AG04450 (cell line): ENCODE measurements at regions not wholly inside any gene's neighbourhood (a gene's known extent, or its start where the extent isn't known, plus 50 kb on each side); places are given as distances from the start of the nearest gene placed in this dataset.

Experiments
- CTCF ChIA-PET: fragments of 300-600, 350-600 bp; formaldehyde crosslinking; extraction: SDS; loops from one replicate; lab custom pipeline; 2022; ENCODE audit warnings: antibody characterized with exemption, inconsistent platforms; lab: Charles Lee
- POLR2A ChIA-PET: fragments of 350-600 bp; formaldehyde crosslinking; extraction: SDS; loops from one replicate; lab custom pipeline; 2021; ENCODE audit warnings: antibody characterized with exemption, inconsistent platforms; lab: Yijun Ruan, JAX
- DNase-seq: peaks from one replicate; pipeline ENCODE4 v3.0.0-alpha.2; 2011; ENCODE audit warnings: low read depth, low spot score
- H3K27ac ChIP-seq: one replicate; pipeline ENCODE4 v1.5.1; 2012; ENCODE audit warnings: low read depth, low read length, control low read depth
- H3K27me3 ChIP-seq: one replicate; pipeline ENCODE4 v1.6.0; 2012; ENCODE audit warnings: low read length; ENCODE audit not compliant: control insufficient read depth, insufficient read depth
- H3K4me3 ChIP-seq: 2 replicates; pipeline ENCODE4 v1.5.1; 2011; ENCODE audit warnings: mild to moderate bottlenecking, low read depth, low read length, control low read depth
- H3K9me3 ChIP-seq: 2 replicates; pipeline ENCODE4 v1.5.1; 2012; ENCODE audit warnings: low read length; ENCODE audit not compliant: control insufficient read depth, insufficient read depth
- CTCF ChIP-seq: IDR thresholded peaks from 2 replicates; pipeline ENCODE4 v1.5.1; 2011; ENCODE audit warnings: low read depth, low read length, control low read depth, inconsistent platforms

- H3K4me3 ChIP-seq, result no peak overlapping the region
- CTCF ChIA-PET, result interaction anchor here (0.5 to 1.8 kb wide), 4 partner anchors 17 to 1744 kb away, joined by 3 to 5 read pairs (median 4); no protein-coding TSS in a partner anchor
- H3K27ac ChIP-seq, result no peak overlapping the region
- POLR2A ChIA-PET, result no interaction called here
- no peaks in the 10 kb centered on the region for H3K27me3 ChIP-seq
- no peak for TF ChIP-seq CTCF
- H3K9me3 ChIP-seq, result no peaks in the 10 kb centered on the region
- no peak for DNase-seq
Observed at GRCh38 chr9:73039271-73040263, 86.7 kb upstream of the ALDH1A1 start.

- CTCF ChIA-PET, result interaction anchor here (1.8 kb wide), 1 partner anchor 16 kb away, joined by 4 read pairs; no protein-coding TSS in a partner anchor
- Histone ChIP-seq H3K9me3 (no peaks in the 10 kb centered on the region), H3K27ac (no peak overlapping the region), H3K27me3 (no peaks in the 10 kb centered on the region), H3K4me3 (no peak overlapping the region)
- POLR2A ChIA-PET, result no interaction called here
- no peak for DNase-seq
- no peak for TF ChIP-seq CTCF
Observed at GRCh38 chr9:73038613-73039012, 85.8 kb upstream of the ALDH1A1 start.

GRCh38 chr9:73038089-73038509, 85.2 kb upstream of the ALDH1A1 start:
- CTCF ChIA-PET, result no interaction called here
- Histone ChIP-seq H3K27me3 (no peaks in the 10 kb centered on the region), H3K27ac (no peak overlapping the region), H3K4me3 (no peak overlapping the region), H3K9me3 (no peaks in the 10 kb centered on the region)
- TF ChIP-seq CTCF, result no peak
- no peak for DNase-seq
- POLR2A ChIA-PET, result no interaction called here

- POLR2A ChIA-PET, result no interaction called here
- CTCF ChIA-PET, result interaction anchor here (1.7 kb wide), 1 partner anchor 15 kb away, joined by 12 read pairs; no protein-coding TSS in a partner anchor
Observed at GRCh38 chr9:73037613-73038012, 84.8 kb upstream of the ALDH1A1 start.

More at GRCh38 chr9:73037613-73038012, 84.8 kb upstream of the ALDH1A1 start:
- Histone ChIP-seq H3K27me3 (no peaks in the 10 kb centered on the region), H3K4me3 (no peak overlapping the region), H3K9me3 (no peaks in the 10 kb centered on the region), H3K27ac (no peak overlapping the region)
- TF ChIP-seq CTCF, result no peak
- DNase-seq, result no peak
